ENCODE measurements at regions not wholly inside any gene's neighbourhood (a gene's known extent, or its start where the extent isn't known, plus 50 kb on each side); places are given as distances from the start of the nearest gene placed in this dataset.

DNA sequence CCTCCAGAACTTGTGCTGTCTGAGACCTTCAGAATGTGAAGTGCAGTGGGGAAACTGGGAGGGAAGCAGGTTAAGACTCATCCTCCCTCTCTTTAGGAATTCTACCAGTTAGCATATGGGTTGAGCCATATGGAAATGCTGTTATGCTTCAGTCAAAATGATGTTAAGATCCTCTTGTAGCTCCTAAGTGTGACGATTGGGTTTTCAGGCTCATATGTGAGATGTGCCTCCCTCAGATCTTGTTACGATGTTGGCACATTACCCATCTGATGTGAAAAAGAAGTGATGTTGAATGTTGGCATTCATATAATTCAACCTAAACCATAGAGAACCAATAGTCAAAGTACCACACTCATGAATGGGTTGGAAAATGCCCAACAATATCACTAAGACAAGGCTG lies 67.8 kb upstream of the IPO5 start:
- Histone ChIP-seq H3K27ac (ENCODE audit: low read length) (no peak overlapping the region), H3K4me3 (ENCODE audit: low read depth in 2 of 2, low read length in 2 of 2) (no peak overlapping the region), H3K4me1 (ENCODE audit: control insufficient read depth, insufficient read depth, low read length) (no peaks in the 10 kb centered on the region), H3K9me3 (ENCODE audit: control insufficient read depth, insufficient read depth, low read depth, low read length) (no peaks in the 10 kb centered on the region), H3K27me3 (ENCODE audit: control insufficient read depth, insufficient read depth, low read length) (no peaks in the 10 kb centered on the region), H3K36me3 (ENCODE audit: control insufficient read depth, insufficient read depth, low read length) (no peaks in the 10 kb centered on the region)
- ATAC-seq (no peak), DNase-seq (ENCODE audit: low read depth, low spot score) (no peak)
- CTCF ChIA-PET: no interaction called here
- POLR2A ChIA-PET: no interaction called here
- TF ChIP-seq TCF7L2 (IDR thresholded peaks at IDR 0.05; ENCODE audit: low read depth, low read length) (no peak), SIN3A (IDR thresholded peaks at IDR 0.05; ENCODE audit: borderline replicate concordance, insufficient read depth, low read depth, low read length) (no peak), POLR2AphosphoS5 (IDR thresholded peaks at IDR 0.05; ENCODE audit: low read depth, low read length) (no peak)
- TF ChIP-seq, protein P1, sequence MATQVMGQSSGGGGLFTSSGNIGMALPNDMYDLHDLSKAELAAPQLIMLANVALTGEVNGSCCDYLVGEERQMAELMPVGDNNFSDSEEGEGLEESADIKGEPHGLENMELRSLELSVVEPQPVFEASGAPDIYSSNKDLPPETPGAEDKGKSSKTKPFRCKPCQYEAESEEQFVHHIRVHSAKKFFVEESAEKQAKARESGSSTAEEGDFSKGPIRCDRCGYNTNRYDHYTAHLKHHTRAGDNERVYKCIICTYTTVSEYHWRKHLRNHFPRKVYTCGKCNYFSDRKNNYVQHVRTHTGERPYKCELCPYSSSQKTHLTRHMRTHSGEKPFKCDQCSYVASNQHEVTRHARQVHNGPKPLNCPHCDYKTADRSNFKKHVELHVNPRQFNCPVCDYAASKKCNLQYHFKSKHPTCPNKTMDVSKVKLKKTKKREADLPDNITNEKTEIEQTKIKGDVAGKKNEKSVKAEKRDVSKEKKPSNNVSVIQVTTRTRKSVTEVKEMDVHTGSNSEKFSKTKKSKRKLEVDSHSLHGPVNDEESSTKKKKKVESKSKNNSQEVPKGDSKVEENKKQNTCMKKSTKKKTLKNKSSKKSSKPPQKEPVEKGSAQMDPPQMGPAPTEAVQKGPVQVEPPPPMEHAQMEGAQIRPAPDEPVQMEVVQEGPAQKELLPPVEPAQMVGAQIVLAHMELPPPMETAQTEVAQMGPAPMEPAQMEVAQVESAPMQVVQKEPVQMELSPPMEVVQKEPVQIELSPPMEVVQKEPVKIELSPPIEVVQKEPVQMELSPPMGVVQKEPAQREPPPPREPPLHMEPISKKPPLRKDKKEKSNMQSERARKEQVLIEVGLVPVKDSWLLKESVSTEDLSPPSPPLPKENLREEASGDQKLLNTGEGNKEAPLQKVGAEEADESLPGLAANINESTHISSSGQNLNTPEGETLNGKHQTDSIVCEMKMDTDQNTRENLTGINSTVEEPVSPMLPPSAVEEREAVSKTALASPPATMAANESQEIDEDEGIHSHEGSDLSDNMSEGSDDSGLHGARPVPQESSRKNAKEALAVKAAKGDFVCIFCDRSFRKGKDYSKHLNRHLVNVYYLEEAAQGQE (IDR thresholded peaks at IDR 0.05; ENCODE audit: insufficient read depth in 1 of 2, low read depth in 2 of 2, low read length in 1 of 2): no peak
- TF ChIP-seq, protein P2, sequence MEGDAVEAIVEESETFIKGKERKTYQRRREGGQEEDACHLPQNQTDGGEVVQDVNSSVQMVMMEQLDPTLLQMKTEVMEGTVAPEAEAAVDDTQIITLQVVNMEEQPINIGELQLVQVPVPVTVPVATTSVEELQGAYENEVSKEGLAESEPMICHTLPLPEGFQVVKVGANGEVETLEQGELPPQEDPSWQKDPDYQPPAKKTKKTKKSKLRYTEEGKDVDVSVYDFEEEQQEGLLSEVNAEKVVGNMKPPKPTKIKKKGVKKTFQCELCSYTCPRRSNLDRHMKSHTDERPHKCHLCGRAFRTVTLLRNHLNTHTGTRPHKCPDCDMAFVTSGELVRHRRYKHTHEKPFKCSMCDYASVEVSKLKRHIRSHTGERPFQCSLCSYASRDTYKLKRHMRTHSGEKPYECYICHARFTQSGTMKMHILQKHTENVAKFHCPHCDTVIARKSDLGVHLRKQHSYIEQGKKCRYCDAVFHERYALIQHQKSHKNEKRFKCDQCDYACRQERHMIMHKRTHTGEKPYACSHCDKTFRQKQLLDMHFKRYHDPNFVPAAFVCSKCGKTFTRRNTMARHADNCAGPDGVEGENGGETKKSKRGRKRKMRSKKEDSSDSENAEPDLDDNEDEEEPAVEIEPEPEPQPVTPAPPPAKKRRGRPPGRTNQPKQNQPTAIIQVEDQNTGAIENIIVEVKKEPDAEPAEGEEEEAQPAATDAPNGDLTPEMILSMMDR (IDR thresholded peaks at IDR 0.05): no peak
- intact Hi-C loops (cut with micrococcal nuclease; ENCODE audit: unreplicated experiment): no loop called here
- BruUV-seq (replicated peaks): no TSS peak
- in situ Hi-C loops (cut with HindIII; ENCODE audit: low pct_unique_long_range_greater_than_20kb, low sequenced_read_pairs): no loop called here

DNA sequence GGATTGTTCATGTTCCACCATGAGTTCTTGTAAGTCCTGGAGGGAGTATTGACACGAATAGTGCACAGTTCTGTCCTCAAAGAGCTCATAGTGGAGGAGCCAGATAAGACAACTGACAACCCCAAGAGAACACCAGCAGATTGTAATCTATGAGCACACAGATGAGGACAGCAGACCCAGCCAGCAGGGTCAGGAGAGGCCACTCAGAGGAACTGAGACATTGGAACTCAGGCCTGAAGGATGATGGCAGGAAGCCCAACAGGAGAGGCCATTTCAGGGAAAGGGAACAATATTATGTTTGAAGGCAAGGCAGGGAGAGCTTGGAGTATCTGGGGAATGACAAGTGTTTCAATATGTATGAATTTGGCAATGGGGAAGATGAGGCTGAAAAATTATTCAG lies 63.7 kb upstream of the IPO5 start:
- ATAC-seq (no peak), DNase-seq (ENCODE audit: low read depth, low spot score) (no peak)
- in situ Hi-C loops (cut with HindIII; ENCODE audit: low pct_unique_long_range_greater_than_20kb, low sequenced_read_pairs): no loop called here
- no peaks in the 10 kb centered on the region for H3K4me1 ChIP-seq (ENCODE audit: control insufficient read depth, insufficient read depth, low read length)
- ChIA-PET POLR2A (no interaction called here), CTCF (no interaction called here)
- H3K27me3 ChIP-seq (ENCODE audit: control insufficient read depth, insufficient read depth, low read length): no peaks in the 10 kb centered on the region
- intact Hi-C loops (cut with micrococcal nuclease; ENCODE audit: unreplicated experiment): no loop called here
- H3K9me3 ChIP-seq (ENCODE audit: control insufficient read depth, insufficient read depth, low read depth, low read length): no peaks in the 10 kb centered on the region
- no peak for TF ChIP-seq TCF7L2 (IDR thresholded peaks at IDR 0.05; ENCODE audit: low read depth, low read length)
- H3K27ac ChIP-seq (ENCODE audit: low read length): no peak overlapping the region
- BruUV-seq (replicated peaks): no TSS peak
- H3K36me3 ChIP-seq (ENCODE audit: control insufficient read depth, insufficient read depth, low read length): no peaks in the 10 kb centered on the region
- no peak overlapping the region for H3K4me3 ChIP-seq (ENCODE audit: low read depth in 2 of 2, low read length in 2 of 2)

DNA sequence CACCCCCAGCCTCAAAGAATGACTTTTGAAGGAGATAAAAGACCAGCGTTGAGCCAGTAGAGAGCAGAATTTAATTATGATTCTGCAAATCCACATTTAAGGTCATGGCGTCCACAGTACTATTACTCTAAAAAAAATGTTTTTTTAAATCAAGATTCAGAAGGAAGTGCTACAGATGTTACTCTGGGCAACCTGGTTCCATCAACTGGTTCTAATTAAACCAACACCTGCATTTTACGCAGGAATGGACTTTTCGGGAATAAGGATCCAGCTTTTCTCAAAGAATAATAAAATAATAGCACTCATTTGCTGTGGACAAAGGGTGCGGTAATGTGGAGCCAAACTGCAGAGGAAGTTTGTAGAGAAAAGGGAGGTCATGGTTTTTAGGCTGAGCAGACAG lies 62.9 kb upstream of the IPO5 start:
- ATAC-seq: no peak
- no TSS peak for BruUV-seq (replicated peaks)

More for the DNA sequence above, 62.9 kb upstream of the IPO5 start:
- Histone ChIP-seq H3K27me3 (ENCODE audit: control insufficient read depth, insufficient read depth, low read length) (no peaks in the 10 kb centered on the region), H3K9me3 (ENCODE audit: control insufficient read depth, insufficient read depth, low read depth, low read length) (no peaks in the 10 kb centered on the region), H3K36me3 (ENCODE audit: control insufficient read depth, insufficient read depth, low read length) (no peaks in the 10 kb centered on the region), H3K4me1 (ENCODE audit: control insufficient read depth, insufficient read depth, low read length) (no peaks in the 10 kb centered on the region), H3K4me3 (ENCODE audit: low read depth in 2 of 2, low read length in 2 of 2) (no peak overlapping the region), H3K27ac (ENCODE audit: low read length) (no peak overlapping the region)
- DNase-seq (ENCODE audit: low read depth, low spot score): no peak
- in situ Hi-C loops (cut with HindIII; ENCODE audit: low pct_unique_long_range_greater_than_20kb, low sequenced_read_pairs): no loop called here
- intact Hi-C loops (cut with micrococcal nuclease; ENCODE audit: unreplicated experiment): no loop called here
- CTCF ChIA-PET: no interaction called here
- TF ChIP-seq POLR2AphosphoS5 (IDR thresholded peaks at IDR 0.05; ENCODE audit: low read depth, low read length): no peak
- no peak for TF ChIP-seq SIN3A (IDR thresholded peaks at IDR 0.05; ENCODE audit: borderline replicate concordance, insufficient read depth, low read depth, low read length)
- TF ChIP-seq, protein P1 (IDR thresholded peaks at IDR 0.05; ENCODE audit: insufficient read depth in 1 of 2, low read depth in 2 of 2, low read length in 1 of 2): no peak
- no peak for TF ChIP-seq TCF7L2 (IDR thresholded peaks at IDR 0.05; ENCODE audit: low read depth, low read length)
- TF ChIP-seq, protein P2 (IDR thresholded peaks at IDR 0.05): no peak
- POLR2A ChIA-PET: no interaction called here
